ENCODE measurements at regions not wholly inside any gene's neighbourhood (a gene's known extent, or its start where the extent isn't known, plus 50 kb on each side); places are given as distances from the start of the nearest gene placed in this dataset.

DNA sequence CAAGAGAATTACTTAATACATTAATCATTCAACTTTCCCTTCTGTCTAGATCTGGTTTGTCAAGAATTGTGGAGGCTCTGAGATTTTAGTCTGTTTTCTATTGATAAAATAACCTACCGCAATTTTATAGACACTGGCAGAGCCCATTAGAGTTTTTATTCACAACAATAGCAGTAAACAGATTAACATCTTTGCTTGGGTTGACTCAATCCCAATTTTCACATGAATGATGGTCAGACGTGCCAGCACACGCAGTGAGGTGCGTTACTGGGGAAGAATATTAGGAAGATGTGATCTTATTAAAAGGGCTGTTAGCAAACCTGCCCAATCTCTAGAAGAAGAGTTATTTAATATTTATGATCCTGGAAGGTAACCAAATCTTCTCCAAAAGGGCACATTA lies 736.6 kb downstream of the MRPL39 start:
- no peak for DNase-seq

DNA sequence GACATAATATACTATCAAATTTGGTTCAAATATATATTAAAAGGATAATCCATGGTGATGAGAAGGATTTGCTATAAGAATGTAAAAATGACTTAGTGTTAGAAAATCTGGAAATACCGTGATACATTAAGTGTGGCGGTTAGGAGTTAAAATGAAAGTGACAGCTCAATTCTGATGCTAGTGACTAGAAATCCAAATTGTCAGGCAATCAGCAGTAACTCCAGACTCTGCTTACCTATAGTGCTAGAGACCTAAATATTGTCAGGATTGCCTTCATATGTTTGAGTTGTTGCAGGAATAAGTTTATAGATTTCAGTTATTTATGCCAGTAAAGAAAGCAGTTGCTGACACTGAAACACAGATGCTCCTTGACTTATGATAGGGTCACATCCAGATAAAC lies 737.4 kb downstream of the MRPL39 start:
- no peak for DNase-seq

DNA sequence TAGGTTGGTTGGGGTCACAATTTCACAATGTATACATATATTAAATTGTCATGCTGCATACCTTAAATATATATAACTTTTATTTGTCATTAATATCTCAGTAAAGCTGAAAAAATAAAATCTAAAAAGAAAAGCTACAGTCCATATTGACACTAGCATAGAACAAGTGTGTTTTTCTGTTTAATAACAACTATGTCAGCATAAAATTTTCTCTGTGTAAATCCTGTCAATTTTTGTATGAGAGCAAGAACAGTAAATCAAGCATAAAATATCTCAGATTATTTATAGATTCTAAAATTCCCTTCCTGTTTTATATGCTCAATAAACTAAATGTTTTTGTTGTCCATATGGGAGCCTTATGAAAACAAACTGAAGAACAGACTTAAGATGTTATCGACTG lies 739.2 kb downstream of the MRPL39 start:
- no peak for DNase-seq

DNA sequence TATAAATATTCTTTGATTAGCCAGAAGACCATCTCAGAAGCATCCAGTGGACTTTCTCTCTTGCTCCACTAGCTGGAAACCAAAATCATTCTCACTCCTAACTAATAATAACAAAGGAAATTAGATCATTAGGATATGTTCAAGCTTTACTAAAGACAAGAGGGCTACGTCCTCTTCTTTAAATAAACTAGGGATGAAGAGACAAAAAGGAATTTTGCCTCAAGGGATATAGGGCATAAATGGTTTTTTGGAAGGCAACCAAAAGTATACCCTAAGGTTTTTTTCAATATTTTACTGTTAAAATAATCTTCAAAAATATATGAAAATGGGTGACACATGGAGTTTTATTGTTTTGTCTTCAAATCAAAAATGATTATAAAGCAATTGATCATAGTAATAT lies 745.8 kb downstream of the MRPL39 start:
- DNase-seq: no peak

DNA sequence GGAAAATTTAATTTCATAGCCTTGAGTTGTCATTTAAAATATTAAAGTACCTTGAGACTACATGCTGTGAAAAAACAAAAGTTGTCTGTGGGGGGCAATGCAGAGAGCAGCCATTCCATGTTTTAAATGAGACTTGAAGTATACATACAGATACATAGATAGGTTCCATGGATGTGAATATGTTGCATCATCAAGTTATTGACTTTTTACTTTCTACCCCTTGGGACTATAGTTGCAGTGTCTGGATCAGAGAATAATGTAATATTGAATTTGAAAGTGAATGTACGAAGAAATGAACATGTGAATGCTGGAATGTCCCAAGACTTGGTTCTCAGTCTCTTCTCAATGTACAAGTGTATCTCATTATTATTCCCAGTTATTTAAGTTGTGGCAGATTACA lies 751.0 kb downstream of the MRPL39 start:
- no peak for DNase-seq

DNA sequence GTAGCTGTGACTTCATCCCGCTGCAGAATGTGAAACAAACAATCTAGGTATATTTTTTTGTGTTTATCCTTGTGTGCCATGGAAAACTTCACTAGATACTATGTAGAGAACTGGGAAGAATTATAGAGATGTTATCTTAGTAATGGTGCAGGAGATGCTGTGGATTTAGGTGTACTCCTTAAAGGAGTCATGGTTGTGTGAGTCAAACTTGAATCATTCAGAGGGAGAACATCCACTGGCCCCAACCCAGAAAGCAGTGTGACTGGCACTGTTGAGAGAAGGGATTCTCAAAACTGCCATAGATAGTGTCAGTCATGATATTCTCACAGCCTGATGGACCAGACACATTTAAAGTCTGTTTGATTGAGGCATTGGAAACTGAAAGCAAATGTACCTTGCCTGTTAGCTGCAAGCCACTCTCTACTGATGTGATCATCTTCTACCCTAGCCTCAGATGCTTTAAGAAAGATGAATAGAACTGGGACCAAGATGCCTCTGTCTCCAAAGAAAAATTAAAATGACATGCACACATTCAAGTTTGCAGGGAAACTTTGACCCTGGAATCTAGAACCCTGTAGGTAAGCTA lies 754.6 kb downstream of the MRPL39 start:
- DNase-seq: no peak

DNA sequence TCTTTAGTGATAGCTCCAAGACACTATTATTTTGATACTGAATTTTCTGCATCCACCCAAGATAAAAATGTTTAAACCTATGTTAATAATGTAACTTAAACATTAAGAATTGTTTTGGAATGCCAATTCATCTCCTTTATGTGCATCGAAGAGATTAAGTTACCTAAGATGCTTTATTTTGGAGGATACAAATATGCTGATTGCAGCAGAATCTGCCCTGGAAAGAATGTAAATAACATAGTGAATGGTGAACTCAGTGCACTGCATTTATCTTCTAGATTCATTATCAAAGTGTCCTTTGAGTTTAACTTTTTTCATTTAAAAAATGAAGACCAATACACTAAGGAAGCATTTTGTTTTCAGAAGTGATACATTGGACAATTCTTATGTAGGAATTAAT lies 757.2 kb downstream of the MRPL39 start:
- DNase-seq: no peak

DNA sequence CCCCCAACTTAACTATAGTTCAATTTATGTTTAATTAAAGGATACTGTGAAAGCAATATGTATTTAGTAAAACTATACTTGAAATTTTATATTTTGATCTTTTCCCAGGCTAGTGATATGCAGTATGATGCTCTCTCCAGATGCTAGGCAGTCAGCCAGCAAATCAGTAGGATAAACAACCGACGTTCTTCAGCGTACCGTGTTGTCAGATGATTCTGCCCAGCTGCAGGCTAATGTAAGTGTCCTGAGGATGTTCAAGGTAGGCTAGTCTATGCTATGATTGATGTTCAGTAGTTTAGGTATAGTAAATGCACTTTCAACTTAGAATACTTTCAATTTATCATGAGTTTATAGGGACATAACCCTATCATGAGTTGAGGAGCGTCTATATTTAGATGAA lies 762.6 kb downstream of the MRPL39 start:
- DNase-seq: no peak

DNA sequence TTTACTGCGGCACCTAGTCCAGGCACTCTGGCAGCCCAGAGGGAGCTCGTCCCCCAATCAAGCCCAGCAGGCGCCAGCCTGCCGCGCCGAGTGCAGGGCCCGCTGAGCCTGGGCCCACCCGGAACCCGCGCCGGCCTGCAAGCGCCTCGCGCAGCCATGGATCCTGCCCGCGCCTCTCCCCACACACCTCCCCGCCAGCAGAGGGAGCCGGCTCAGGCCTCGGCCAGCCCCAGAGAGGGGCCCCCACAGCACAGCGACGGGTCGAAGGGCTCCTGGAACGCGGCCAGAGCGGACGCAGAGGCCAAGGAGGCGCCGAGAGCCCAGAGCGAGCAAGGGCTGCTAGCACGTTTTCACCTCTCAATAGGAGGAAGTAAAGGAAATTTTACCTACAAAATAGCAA lies 767.0 kb downstream of the MRPL39 start:
- no peak for DNase-seq

DNA sequence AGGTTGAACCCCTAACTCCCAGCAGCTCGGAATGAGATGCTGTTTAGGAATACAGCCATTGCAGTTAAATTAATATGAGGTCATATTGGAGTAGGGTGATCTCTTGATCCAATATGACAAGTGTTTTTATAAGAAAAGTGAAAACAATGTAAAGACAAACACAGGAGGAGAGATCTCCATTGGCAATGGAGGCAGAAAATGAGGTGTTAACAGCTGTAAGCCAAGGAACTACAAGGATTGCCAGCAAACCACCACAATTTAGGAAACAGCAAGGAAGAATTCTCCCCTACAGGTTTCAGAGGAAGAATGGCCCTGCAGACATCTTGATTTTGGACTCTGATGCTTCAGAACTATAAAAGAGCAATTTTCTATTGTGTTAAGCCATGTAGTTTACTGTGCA lies 774.3 kb downstream of the MRPL39 start:
- no peak for DNase-seq

DNA sequence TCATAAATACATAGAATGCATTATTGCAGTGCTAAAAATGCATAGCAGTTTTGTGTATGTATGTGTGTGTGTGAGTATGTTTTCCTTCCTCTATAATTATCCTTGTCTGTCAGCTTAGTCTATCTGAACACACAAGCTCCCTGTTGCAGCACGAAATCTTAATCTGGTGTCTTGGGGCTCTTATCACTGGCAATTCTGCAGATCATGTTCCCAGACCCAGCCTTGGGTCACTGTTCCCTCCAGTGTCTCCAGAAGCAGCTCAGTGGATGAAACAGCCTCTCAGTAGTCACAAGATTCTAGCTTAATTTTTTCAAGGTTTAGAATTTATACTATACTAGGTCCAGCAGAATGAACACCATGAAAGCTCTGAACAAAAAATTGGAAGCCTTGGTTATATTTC lies 777.9 kb downstream of the MRPL39 start:
- DNase-seq: no peak

DNA sequence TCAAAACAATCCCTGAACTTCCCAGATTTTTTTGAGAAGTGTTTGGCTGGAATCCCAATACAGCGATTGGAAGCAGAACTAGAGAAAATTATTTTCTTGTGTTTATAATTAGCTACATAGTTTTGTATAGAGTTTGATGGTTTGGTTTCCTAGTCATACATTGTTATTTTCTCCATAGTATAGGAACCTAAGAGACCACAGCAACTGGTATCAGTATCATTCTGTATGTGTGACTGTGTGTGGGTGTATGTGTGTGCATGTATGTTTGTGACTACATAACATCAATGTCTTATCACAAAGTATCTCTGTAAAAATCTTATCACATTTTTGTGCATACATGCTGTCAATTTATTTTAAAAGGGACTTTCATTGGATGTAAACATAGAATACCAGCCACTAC lies 780.5 kb downstream of the MRPL39 start:
- no peak for DNase-seq

DNA sequence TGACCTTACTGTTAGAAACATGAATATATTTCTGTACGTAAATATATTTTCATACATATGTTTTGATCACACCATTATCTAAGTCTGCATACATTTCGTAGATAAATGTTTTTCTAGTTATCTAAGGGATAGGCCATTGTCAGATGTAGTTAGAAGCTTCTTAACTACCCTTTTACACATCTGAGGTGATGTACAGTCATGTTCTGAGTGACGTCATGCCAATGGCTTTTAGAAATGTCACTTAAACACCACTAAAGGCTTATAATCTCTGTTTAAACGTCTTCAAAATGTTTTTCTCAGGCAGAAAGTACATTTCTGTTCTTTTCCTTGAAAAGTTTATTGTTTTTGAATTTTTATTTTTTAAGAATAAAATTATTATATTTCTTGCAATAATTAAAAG lies 781.9 kb downstream of the MRPL39 start:
- DNase-seq: no peak

DNA sequence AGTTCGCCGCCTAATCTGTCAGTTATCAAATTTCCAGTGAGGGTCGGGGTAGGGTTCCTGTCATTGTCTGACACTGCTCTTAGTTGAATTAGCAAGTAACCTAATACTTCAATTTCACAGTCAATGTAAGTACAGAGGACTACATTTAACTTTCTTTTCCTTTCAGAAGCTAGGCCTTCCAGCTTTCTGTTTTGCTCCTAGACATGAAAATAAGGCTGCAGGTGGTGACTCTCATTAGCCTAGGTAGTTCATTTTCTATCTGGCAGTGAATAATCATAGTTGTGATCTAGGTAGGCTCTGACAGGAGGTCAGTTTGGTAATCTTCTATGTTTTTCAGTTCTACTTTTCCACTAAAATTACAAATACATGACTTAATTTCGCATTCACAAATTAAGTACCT lies 783.1 kb downstream of the MRPL39 start:
- DNase-seq: no peak

DNA sequence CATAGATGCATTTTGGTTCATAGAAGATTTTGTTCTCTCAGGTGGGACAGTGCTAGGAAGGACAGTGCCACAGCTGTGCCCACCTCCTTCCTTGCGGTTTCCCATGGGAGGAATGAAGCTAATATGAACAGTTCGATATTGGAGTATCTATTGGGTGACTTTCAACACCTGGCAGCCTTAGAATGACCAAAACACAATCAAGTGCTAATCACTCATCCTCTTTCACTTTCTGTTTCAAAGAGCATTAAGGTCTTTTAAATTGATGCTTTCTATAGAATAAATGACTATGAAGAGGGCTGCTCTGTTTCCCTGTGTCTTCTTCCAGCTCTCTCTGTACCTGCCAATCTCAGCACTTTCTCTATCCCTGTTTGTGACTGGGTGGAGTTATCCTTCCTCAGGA lies 784.0 kb downstream of the MRPL39 start:
- no peak for DNase-seq

DNA sequence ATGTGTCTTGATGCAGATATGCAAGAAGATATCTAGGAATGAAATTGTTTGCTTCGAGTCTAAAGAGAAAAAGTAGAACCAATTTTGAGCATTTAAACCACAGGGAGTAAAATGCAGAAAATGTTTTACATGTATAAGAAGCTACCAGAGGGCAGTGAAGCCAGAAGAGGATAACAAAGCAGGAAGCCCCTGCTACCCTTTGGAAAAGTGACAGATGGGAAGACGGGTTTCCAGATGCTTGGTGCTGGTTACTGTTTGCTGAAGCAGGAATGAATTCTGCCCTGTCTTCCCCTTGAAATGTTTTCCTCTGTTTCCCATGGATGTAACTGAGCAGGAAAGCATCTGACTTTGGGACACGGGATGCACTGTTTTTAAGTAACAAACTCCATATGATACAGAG lies 822.2 kb downstream of the MRPL39 start:
- DNase-seq: no peak

DNA sequence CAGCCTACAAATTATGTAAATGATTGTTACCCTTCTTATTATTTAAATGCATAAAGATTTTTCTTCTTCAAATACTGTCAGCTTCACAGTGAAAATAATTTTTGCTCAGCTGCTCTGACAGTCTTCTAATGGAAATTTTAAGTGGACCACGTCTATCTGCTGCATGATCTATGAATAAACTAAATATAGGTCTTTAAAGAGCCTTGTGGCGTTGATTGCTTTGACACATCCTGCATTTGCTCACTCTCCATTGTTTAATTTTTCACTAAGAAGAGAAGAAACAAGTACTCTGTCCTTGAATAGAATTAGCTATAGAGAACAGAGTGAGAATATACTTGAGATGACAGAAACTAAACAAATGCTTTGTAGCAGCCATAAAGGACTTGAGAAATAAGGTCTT lies 826.1 kb downstream of the MRPL39 start:
- no peak for DNase-seq

DNA sequence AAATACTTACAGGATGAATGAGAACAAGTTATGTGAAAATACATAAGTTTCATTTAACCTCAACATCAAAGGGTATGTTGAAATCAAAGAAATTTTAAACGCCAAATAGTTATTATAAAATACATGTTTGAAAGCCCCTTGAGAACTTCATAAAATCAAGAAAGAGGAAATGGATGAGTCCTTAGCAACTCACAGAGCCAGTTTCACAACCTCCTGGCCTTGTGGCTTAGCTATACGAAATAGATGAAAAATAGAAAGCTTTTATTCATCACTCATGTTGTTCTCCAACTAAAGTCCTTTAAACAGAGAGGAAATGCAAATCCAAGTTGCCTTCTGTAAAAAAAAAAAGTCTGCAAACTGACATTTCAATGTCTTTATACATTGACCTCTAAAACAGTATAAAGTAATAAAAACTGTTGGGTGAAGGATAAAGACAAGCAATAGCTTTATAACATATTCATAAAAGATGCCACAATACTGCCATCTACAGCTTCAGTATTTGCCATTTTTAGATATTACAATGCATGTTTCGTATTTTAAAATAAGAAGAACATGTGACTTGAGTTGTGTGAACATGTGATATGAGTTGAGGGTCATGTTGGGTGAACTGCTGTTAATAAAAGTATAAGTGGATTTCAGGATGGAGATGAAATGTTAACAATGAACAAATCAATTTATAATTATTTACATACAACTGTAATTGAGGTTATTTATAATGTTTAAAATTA lies 847.8 kb downstream of the MRPL39 start:
- no peak for DNase-seq

DNA sequence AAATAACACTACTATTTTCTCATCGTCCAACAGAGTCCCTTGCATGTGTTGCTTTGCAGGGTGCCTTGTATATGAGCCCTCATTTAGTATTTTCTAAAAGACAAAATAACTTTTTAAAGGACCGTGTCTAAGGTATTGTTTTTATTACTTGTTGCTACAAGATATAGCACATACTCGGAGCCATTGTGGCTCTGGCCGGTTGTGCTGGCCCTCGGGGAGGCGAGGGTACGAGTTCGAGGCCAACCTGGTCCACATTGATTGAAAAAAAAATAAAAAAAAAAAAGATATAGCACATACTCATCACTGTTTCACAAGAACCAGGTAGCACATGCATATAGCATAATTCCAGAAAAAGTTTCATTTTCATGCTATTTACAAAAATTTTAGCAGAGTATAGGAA lies 869.2 kb downstream of the MRPL39 start:
- no peak for DNase-seq

DNA sequence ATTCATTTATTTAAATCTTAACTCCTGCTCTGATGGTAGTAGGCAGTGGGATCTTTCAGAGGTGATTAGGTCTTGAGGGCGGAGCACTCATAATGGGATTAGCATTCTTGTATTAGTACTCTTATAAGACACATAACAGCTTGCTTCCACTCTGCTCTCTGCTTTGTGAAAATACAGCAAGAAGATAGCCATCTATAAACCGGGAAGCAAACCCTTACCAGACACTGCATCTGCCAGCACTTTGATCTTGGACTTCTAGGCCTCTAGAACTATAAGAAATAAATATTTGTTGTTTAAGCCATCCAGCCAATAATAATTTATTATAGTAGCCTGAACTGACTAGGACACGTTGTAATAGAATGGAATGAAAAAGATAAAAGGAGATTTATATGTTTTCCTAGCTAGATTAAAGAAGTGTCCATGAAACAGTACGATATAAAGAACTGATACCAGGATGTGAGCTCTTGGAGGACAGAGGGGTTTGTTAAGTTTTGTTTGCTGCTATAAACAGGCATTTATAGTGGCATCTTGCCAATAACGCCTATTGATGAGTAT lies 869.9 kb downstream of the MRPL39 start:
- no peak for DNase-seq

DNA sequence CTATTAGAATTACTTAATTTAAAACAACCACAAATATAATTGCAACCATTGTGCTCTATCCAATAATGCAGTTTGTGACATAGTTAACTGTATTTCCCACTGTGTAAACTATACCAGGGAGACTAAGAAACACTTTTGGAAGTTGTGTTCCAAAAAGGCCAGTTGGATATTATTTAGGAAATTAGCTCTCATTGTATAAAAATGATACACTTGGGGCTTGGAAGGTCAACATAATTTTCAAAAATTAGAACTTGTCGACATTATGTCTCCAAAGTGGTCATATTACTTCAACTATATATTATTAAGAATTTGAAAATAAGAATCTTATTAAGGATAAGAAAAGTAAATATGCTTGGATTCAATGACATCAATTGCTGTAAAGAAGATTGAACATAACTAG lies 876.6 kb downstream of the MRPL39 start:
- DNase-seq: no peak

DNA sequence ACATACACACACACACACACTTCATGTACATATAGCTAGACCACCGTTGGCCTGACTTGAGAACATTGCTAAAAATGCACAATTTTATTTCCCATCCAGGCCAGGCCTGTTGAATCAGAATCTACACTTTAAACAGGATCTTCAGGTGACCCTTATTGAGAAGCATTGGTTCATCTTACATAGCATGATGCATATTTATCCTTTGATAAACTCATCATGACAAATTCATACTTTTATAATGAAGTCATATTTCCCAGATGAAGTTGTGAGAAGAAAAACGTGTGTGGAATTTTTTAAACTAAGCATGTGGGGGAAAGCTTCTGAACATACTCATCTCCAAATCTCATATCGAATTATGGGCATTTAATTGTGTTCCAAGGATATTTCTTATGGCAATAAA lies 877.7 kb downstream of the MRPL39 start:
- no peak for DNase-seq

DNA sequence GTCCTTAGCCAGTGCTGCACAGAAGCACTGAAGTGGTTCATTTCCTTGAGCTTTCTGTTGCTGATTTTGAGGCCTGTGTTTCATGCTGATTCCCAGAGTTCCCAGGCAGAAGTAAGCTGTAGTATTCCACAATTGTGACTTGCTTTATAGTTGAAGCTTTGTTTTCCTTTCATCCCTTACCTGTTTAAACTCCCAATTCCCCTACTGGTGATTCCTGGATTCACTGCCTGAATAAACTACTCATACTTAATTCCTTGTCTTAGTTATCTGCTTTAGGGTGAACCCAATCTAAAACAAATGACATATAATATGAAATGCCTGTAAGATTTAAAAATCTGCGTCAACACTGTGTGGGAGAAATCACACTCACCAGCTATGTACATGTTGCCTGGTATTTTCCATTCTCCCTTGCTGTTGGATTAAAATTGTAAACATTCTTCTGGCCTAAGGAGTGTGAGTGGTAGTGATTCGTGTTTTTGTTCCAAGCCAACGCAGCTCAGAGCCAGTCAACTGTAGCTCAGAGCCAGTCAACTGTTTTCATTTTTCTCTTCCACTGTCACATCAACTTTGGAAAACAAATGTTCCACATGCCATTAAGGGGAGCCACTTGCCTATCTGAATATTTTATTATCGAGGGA lies 879.4 kb downstream of the MRPL39 start:
- DNase-seq: no peak

DNA sequence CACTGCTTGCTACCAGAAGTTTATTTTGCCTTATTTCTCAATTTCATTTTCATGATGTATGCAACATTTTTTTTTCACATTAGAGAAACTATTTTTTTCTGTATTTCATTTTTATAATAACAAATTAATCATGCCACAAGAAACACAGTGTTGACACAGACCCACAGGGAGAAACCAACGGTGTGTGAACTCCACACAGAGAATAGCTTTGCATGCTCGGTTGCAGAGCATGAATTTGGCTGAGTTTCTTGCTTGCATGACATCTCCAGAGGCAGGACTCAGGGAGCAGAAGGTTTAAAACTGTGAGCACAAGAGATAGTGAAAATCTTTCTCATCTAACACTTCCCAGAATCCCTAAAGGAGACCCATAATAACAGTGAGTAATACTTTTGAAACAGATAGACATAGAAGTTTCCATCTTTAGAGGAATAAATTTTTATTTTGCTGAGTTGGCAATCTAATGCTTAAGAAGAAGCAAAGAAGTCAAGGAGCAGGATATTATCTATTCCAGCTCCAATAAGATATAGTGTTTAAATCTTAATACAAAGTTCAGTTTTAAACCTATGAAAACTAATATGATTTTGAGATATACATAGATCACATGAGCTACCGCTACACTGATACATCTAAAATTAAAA lies 890.9 kb downstream of the MRPL39 start:
- no peak for DNase-seq

Data from central memory CD4-positive, alpha-beta T cell (primary cell).